ENCODE measurements at regions not wholly inside any gene's neighbourhood (a gene's known extent, or its start where the extent isn't known, plus 50 kb on each side); places are given as distances from the start of the nearest gene placed in this dataset.

GRCh38 chr21:41008974-41009373 is 159.0 kb upstream of the BACE2 start:
- no peaks in the 10 kb centered on the region for H3K36me3 Mint-ChIP-seq
- CTCF ChIA-PET: interaction anchor here (0.7 kb wide), 1 partner anchor 10 kb away, joined by 3 read pairs; no protein-coding TSS in a partner anchor
- no peaks in the 10 kb centered on the region for H3K9me3 Mint-ChIP-seq (ENCODE audit: low read depth)

GRCh38 chr21:41009398-41010100 is 158.4 kb upstream of the BACE2 start:
- Mint-ChIP-seq H3K4me3 (no peak overlapping the region), H3K27me3 (no peaks in the 10 kb centered on the region), H3K27ac (no peak overlapping the region), H3K9me3 (ENCODE audit: low read depth) (no peaks in the 10 kb centered on the region), H3K4me1 (no peaks in the 10 kb centered on the region), H3K36me3 (no peaks in the 10 kb centered on the region)
- CTCF ChIA-PET: interaction anchor here (0.7 kb wide), 1 partner anchor 9 kb away, joined by 3 read pairs; no protein-coding TSS in a partner anchor
- no peak for ATAC-seq
- no peak for DNase-seq

More at GRCh38 chr21:41008974-41009373, 159.0 kb upstream of the BACE2 start:
- no peak overlapping the region for H3K27ac Mint-ChIP-seq
- no peak for ATAC-seq
- H3K27me3 Mint-ChIP-seq: no peaks in the 10 kb centered on the region
- no peak for DNase-seq
- no peak overlapping the region for H3K4me3 Mint-ChIP-seq
- no peaks in the 10 kb centered on the region for H3K4me1 Mint-ChIP-seq

DNA sequence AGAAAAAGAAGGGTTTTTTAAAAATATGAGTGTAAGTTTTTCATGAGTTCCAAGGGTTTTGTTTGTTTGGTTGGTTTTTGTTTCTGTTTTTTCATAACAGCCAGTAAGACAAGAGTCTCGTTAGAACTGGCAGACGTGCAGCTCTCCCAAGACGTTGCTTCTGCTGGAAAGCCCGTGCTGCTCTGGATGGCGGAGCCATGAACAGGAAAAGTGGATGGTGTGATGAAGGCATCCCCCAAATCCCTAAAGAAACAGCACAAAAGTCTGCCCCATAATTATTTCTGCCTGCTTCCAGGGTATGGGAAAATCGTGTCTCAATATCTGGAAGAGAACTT is 157.9 kb upstream of the BACE2 start:
- H3K36me3 Mint-ChIP-seq: no peaks in the 10 kb centered on the region
- no peaks in the 10 kb centered on the region for H3K4me1 Mint-ChIP-seq
- CTCF ChIA-PET: no interaction called here
- H3K4me3 Mint-ChIP-seq: no peak overlapping the region
- no peaks in the 10 kb centered on the region for H3K9me3 Mint-ChIP-seq (ENCODE audit: low read depth)
- ATAC-seq (no peak), DNase-seq (no peak)
- H3K27me3 Mint-ChIP-seq: no peaks in the 10 kb centered on the region
- no peak overlapping the region for H3K27ac Mint-ChIP-seq

DNA sequence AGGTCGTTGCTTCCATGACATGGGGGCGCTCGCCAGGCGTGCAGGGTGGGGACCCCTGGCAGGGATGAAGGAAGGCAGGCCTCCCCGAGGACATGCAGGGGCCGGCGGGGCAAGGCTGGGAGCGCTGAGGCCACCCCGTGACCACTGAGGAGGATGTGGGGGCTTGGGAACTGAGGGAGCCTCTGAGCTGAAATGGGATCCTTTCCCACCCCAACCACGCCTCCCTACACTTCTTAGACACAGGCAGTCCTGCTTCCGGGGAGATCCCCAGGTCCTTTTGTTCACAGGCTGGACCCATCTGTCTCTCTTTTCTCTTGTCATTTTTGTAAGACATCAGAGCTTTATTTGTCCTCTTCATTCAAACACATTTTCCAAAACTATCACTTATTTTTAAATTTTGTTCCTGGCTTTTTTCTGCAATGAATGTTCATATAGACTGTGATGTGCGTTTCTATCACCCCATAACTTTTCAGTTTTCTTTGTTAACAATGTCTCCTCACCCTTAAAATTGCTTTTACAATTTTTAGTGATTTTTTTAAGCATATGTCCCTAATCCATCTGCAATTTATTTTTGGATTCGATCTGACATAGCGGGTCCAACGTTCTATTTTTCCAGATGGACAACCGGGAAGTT is 156.7 kb upstream of the BACE2 start:
- Mint-ChIP-seq H3K9me3 (ENCODE audit: low read depth) (no peaks in the 10 kb centered on the region), H3K27me3 (no peaks in the 10 kb centered on the region), H3K4me3 (no peak overlapping the region), H3K4me1 (no peaks in the 10 kb centered on the region), H3K36me3 (no peaks in the 10 kb centered on the region), H3K27ac (no peak overlapping the region)
- CTCF ChIA-PET: interaction anchor here (0.7 kb wide), 1 partner anchor 13 kb away, joined by 3 read pairs; no protein-coding TSS in a partner anchor
- ATAC-seq (no peak), DNase-seq (no peak)

GRCh38 chr21:41011951-41012366 is 156.0 kb upstream of the BACE2 start:
- Mint-ChIP-seq H3K9me3 (ENCODE audit: low read depth) (no peaks in the 10 kb centered on the region), H3K27ac (no peak overlapping the region), H3K27me3 (no peaks in the 10 kb centered on the region), H3K4me3 (no peak overlapping the region), H3K4me1 (no peaks in the 10 kb centered on the region), H3K36me3 (no peaks in the 10 kb centered on the region)
- CTCF ChIA-PET: no interaction called here
- no peak for ATAC-seq
- no peak for DNase-seq

DNA sequence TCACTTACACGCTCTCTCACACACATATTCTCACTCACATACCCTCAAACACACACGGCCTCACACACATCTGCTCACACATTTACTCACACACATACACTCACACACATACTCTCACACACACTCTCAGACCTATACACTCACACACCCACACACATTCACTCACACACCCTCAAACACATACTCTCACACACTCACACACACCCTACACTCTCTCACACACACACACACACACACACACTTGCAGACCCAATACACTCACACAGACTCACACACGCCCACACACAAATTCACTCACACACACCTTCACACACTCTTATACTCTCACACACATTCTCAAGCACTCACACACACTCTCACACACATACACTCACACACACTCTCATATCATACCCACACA is 155.5 kb upstream of the BACE2 start:
- H3K27ac Mint-ChIP-seq: no peak overlapping the region
- ATAC-seq (no peak), DNase-seq (no peak)
- no peaks in the 10 kb centered on the region for H3K9me3 Mint-ChIP-seq (ENCODE audit: low read depth)
- CTCF ChIA-PET: no interaction called here
- H3K36me3 Mint-ChIP-seq: no peaks in the 10 kb centered on the region
- H3K4me1 Mint-ChIP-seq: no peaks in the 10 kb centered on the region
- no peaks in the 10 kb centered on the region for H3K27me3 Mint-ChIP-seq
- no peak overlapping the region for H3K4me3 Mint-ChIP-seq

DNA sequence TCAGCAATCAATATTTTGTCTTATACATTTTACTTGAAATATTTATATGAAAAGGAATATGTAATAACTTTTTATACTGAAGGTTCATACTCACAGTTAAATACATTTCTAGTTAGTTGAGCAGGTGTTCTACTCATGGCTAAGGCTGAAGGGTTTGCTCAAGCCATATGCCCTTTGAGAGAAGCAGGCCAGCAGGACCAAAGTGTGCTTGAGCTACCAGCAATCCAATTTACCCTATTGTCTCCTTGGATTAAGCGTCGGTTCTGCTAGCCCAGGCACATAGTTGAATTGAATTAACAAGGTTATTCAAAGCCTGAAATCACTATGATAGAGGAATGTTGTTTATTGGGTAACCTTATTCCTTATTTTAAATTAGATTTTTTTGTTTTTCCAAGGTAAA is 151.5 kb upstream of the BACE2 start:
- DNase-seq (no peak), ATAC-seq (no peak)
- Mint-ChIP-seq H3K9me3 (ENCODE audit: low read depth) (no peaks in the 10 kb centered on the region), H3K4me1 (no peaks in the 10 kb centered on the region), H3K4me3 (no peak overlapping the region), H3K36me3 (no peaks in the 10 kb centered on the region), H3K27ac (no peak overlapping the region), H3K27me3 (no peaks in the 10 kb centered on the region)
- CTCF ChIA-PET: no interaction called here

DNA sequence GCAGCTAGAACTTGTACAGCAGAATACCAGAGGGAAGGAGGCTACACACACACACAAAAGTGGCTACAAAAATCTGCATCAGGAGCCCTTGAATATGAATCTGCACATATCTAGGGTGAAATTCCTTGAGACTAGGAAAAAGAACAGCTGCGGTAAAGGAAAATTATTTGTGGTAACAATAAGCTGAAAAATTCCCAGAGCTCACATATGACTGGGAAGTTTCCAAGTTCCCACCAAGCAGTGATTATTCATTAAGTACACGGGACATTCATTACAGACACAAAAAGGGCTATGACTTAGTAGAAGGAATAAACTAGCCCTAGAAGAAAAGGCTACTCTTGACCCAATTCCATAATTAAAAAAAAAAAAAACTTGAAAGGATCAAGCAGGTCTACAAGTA is 149.5 kb upstream of the BACE2 start:
- Mint-ChIP-seq H3K27me3 (no peaks in the 10 kb centered on the region), H3K36me3 (no peaks in the 10 kb centered on the region), H3K9me3 (ENCODE audit: low read depth) (no peaks in the 10 kb centered on the region), H3K4me3 (no peak overlapping the region), H3K27ac (no peak overlapping the region), H3K4me1 (no peaks in the 10 kb centered on the region)
- CTCF ChIA-PET: interaction anchor here (0.8 kb wide), 1 partner anchor 9 kb away, joined by 3 read pairs; no protein-coding TSS in a partner anchor
- DNase-seq: no peak
- no peak for ATAC-seq

DNA sequence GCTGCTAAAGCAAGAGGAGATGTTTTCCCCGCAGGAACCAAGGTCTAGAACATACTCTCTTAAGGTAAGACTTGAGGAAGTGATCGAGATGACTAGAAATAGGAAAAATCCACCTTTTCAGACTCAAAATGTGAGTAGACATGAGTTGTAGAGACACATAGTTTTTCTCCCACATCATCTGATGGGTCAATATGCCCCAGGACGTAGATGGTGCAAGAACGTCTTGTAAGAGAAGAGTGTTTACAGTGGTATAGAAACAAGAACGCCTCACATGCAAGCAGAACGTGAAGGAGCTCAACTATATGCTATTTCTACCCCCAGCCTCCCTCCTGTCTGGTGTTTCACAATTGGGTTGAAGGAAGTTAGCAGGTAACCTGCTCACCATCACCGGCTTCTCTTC is 144.0 kb upstream of the BACE2 start:
- Mint-ChIP-seq H3K4me3 (no peak overlapping the region), H3K27me3 (no peaks in the 10 kb centered on the region), H3K4me1 (no peaks in the 10 kb centered on the region)

GRCh38 chr21:41024341-41024740 is 143.6 kb upstream of the BACE2 start:
- Mint-ChIP-seq H3K4me3 (no peak overlapping the region), H3K36me3 (no peaks in the 10 kb centered on the region), H3K9me3 (ENCODE audit: low read depth) (no peaks in the 10 kb centered on the region), H3K27ac (no peak overlapping the region), H3K4me1 (no peaks in the 10 kb centered on the region), H3K27me3 (no peaks in the 10 kb centered on the region)
- CTCF ChIA-PET: no interaction called here
- DNase-seq: no peak
- no peak for ATAC-seq

More for the DNA sequence above, 144.0 kb upstream of the BACE2 start:
- DNase-seq (no peak), ATAC-seq (no peak)
- H3K27ac Mint-ChIP-seq: no peak overlapping the region
- CTCF ChIA-PET: no interaction called here
- no peaks in the 10 kb centered on the region for H3K9me3 Mint-ChIP-seq (ENCODE audit: low read depth)
- H3K36me3 Mint-ChIP-seq: no peaks in the 10 kb centered on the region

DNA sequence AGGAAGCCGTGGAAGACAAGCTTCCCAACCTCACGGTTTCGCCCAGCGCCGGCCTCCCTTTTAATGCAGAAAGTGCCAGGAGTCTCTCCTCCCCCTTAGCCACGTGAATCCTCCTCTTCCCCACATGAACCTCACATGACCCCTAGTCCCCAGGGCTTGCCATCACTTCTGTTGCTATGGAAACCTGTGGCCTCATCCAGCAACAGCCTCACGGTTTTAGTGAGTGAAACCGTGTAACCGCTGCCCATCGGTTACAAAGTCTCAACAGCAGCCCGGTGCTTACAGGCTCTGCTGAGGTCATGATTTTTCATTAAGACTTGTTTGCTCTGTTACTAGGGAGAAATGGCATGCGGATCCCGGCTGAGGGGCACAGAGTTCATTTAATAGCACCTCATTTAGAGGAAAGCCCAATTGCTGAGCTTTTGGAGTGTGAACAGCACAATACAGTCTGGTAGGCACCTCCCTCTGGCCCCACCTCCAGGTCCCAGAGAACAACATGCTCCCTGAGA is 143.2 kb upstream of the BACE2 start:
- no peak for DNase-seq
- H3K27me3 Mint-ChIP-seq: no peaks in the 10 kb centered on the region
- CTCF ChIA-PET: no interaction called here
- H3K9me3 Mint-ChIP-seq (ENCODE audit: low read depth): no peaks in the 10 kb centered on the region
- H3K4me3 Mint-ChIP-seq: no peak overlapping the region
- ATAC-seq: no peak
- H3K36me3 Mint-ChIP-seq: no peaks in the 10 kb centered on the region
- no peaks in the 10 kb centered on the region for H3K4me1 Mint-ChIP-seq
- no peak overlapping the region for H3K27ac Mint-ChIP-seq

DNA sequence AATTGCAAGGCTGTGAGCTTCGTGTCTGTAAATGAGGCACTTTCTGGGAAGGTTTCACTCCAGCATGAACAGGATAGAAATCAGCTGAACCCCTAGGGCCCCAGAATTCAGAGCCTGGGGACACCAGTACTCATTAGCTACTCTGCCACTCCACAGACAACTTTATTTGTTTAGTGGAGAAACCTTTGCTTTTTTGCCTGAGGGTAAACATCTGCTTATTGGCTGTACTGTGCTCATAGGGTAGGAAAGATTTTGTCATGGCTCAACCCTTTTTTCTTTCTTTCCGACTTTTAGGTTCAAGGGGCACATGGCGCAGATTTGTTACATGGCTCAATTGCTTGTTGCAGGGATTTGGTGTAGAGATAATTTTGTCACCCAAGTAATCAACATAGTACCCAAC is 138.4 kb upstream of the BACE2 start:
- Mint-ChIP-seq H3K4me1 (no peaks in the 10 kb centered on the region), H3K27me3 (no peaks in the 10 kb centered on the region), H3K27ac (no peak overlapping the region), H3K4me3 (no peak overlapping the region), H3K9me3 (ENCODE audit: low read depth) (no peaks in the 10 kb centered on the region), H3K36me3 (no peaks in the 10 kb centered on the region)
- ATAC-seq: no peak
- CTCF ChIA-PET: no interaction called here
- no peak for DNase-seq

DNA sequence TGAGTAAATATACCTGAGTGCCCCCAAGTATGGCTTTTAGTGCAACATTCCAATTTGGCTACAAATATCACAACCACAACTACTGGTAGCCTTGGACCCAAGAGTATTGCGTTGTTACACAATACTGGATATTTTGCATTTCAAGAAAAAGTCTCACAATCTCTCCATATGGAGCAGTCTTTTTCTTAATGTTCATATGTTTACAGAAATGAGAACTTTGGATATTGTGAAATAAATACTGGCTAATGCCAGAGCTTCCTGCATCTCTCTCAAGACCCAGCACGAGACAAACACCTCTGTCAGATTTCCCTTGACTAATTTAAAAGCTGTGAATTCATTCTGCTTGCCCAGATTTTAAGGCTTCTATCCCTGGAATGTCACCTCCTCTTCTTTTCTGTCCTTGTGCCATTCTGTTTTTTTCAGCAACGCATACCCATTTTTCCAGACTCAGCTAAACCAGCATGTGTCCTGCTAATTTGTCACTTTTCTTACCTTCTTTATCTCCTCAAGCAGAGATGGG is 136.2 kb upstream of the BACE2 start:
- Mint-ChIP-seq H3K36me3 (no peaks in the 10 kb centered on the region), H3K4me1 (no peaks in the 10 kb centered on the region), H3K9me3 (ENCODE audit: low read depth) (no peaks in the 10 kb centered on the region), H3K4me3 (no peak overlapping the region), H3K27ac (no peak overlapping the region), H3K27me3 (no peaks in the 10 kb centered on the region)
- DNase-seq (no peak), ATAC-seq (no peak)
- CTCF ChIA-PET: no interaction called here

GRCh38 chr21:41032541-41032940 is 135.4 kb upstream of the BACE2 start:
- H3K27ac Mint-ChIP-seq: no peak overlapping the region
- H3K4me1 Mint-ChIP-seq: no peaks in the 10 kb centered on the region
- no peak overlapping the region for H3K4me3 Mint-ChIP-seq
- no peaks in the 10 kb centered on the region for H3K27me3 Mint-ChIP-seq
- DNase-seq: no peak
- no peaks in the 10 kb centered on the region for H3K36me3 Mint-ChIP-seq
- no peaks in the 10 kb centered on the region for H3K9me3 Mint-ChIP-seq (ENCODE audit: low read depth)
- ATAC-seq: no peak
- CTCF ChIA-PET: no interaction called here

Measured in activated CD8-positive, alpha-beta memory T cell treated with anti-CD3 and anti-CD28 coated beads, Interleukin-2, amount 10 ng/mL, durations not matched to agents 7 days and 5 days (primary cell).